NB4 (cell line): ENCODE measurements at regions not wholly inside any gene's neighbourhood (a gene's known extent, or its start where the extent isn't known, plus 50 kb on each side); places are given as distances from the start of the nearest gene placed in this dataset.

ENCODE experiments used
- CTCF ChIP-seq: IDR thresholded peaks from one replicate; pipeline ENCODE4 v1.5.1; 2012; ENCODE audit warnings: low read depth, low read length
- POLR2A ChIP-seq: IDR thresholded peaks from 2 replicates; pipeline ENCODE4 v1.6.1; 2011; ENCODE audit warnings: mild to moderate bottlenecking; ENCODE audit not compliant: insufficient read length; ENCODE audit errors: extremely low read depth

- TF ChIP-seq POLR2A: no peak
- TF ChIP-seq CTCF: no peak
Measured at GRCh38 chr9:95605816-95606488, 89.2 kb upstream of the PTCH1 start.
